ENCODE measurements at regions not wholly inside any gene's neighbourhood (a gene's known extent, or its start where the extent isn't known, plus 50 kb on each side); places are given as distances from the start of the nearest gene placed in this dataset.

GRCh38 chr4:27075603-27076002 lies 215.0 kb downstream of the STIM2 start:
- DNase-seq (ENCODE audit: low read depth, low spot score), result peak; percentile 76

- no peak for DNase-seq (ENCODE audit: low read depth, low spot score)
Measured at GRCh38 chr4:27078934-27079455, 218.4 kb downstream of the STIM2 start.

GRCh38 chr4:27081675-27082586 lies 221.3 kb downstream of the STIM2 start:
- no peak for DNase-seq (ENCODE audit: low read depth, low spot score)

GRCh38 chr4:27082776-27083175 lies 222.1 kb downstream of the STIM2 start:
- no peak for DNase-seq (ENCODE audit: low read depth, low spot score)

- DNase-seq (ENCODE audit: low read depth, low spot score), result peak; percentile 59
Measured at GRCh38 chr4:27084685-27085361, 224.2 kb downstream of the STIM2 start.

GRCh38 chr4:27085396-27085795 lies 224.8 kb downstream of the STIM2 start:
- DNase-seq (ENCODE audit: low read depth, low spot score), result no peak

GRCh38 chr4:27087306-27088045 lies 226.8 kb downstream of the STIM2 start:
- DNase-seq (ENCODE audit: low read depth, low spot score), result no peak

GRCh38 chr4:27088491-27088890 lies 227.8 kb downstream of the STIM2 start:
- DNase-seq (ENCODE audit: low read depth, low spot score), result peak; percentile 70

GRCh38 chr4:27089186-27089585 lies 228.5 kb downstream of the STIM2 start:
- DNase-seq (ENCODE audit: low read depth, low spot score), result peak; percentile 73

GRCh38 chr4:27090406-27090805 lies 229.8 kb downstream of the STIM2 start:
- DNase-seq (ENCODE audit: low read depth, low spot score), result no peak

GRCh38 chr4:27094224-27094623 lies 233.6 kb downstream of the STIM2 start:
- DNase-seq (ENCODE audit: low read depth, low spot score), result no peak

GRCh38 chr4:27094783-27095182 lies 234.1 kb downstream of the STIM2 start:
- no peak for DNase-seq (ENCODE audit: low read depth, low spot score)

- DNase-seq (ENCODE audit: low read depth, low spot score), result peak; percentile 12
Measured at GRCh38 chr4:27096142-27096824, 235.6 kb downstream of the STIM2 start.

GRCh38 chr4:27098034-27098433 lies 237.4 kb downstream of the STIM2 start:
- no peak for DNase-seq (ENCODE audit: low read depth, low spot score)

- DNase-seq (ENCODE audit: low read depth, low spot score), result no peak
Measured at GRCh38 chr4:27100713-27101112, 240.1 kb downstream of the STIM2 start.

GRCh38 chr4:27101126-27101525 lies 240.5 kb downstream of the STIM2 start:
- no peak for DNase-seq (ENCODE audit: low read depth, low spot score)

- no peak for DNase-seq (ENCODE audit: low read depth, low spot score)
Measured at GRCh38 chr4:27101561-27101960, 240.9 kb downstream of the STIM2 start.

- no peak for DNase-seq (ENCODE audit: low read depth, low spot score)
Measured at GRCh38 chr4:27111627-27112026, 251.0 kb downstream of the STIM2 start.

- no peak for DNase-seq (ENCODE audit: low read depth, low spot score)
Measured at GRCh38 chr4:27112587-27112986, 251.9 kb downstream of the STIM2 start.

GRCh38 chr4:27115221-27115620 lies 254.6 kb downstream of the STIM2 start:
- no peak for DNase-seq (ENCODE audit: low read depth, low spot score)

GRCh38 chr4:27117453-27117852 lies 256.8 kb downstream of the STIM2 start:
- no peak for DNase-seq (ENCODE audit: low read depth, low spot score)
